DOHH2 (cell line): ENCODE measurements at regions not wholly inside any gene's neighbourhood (a gene's known extent, or its start where the extent isn't known, plus 50 kb on each side); places are given as distances from the start of the nearest gene placed in this dataset.

Experiments used
- EZH2phosphoT487 ChIP-seq: fragments of 200-600 bp; sonication (generic); IDR thresholded peaks from 2 replicates; pipeline ENCODE4 v1.6.1; 2017; ENCODE audit warnings: borderline replicate concordance, mild to moderate bottlenecking, antibody characterized with exemption, low read length, moderate library complexity, mixed read lengths
- TF ChIP-seq, protein P1 (sequence below): fragments of 200-600 bp; sonication (generic); IDR thresholded peaks from one replicate; pipeline ENCODE4 v1.5.1; 2014; ENCODE audit warnings: antibody characterized with exemption, mild to moderate bottlenecking, low read depth, low read length; ENCODE audit not compliant: poor library complexity, severe bottlenecking

DNA sequence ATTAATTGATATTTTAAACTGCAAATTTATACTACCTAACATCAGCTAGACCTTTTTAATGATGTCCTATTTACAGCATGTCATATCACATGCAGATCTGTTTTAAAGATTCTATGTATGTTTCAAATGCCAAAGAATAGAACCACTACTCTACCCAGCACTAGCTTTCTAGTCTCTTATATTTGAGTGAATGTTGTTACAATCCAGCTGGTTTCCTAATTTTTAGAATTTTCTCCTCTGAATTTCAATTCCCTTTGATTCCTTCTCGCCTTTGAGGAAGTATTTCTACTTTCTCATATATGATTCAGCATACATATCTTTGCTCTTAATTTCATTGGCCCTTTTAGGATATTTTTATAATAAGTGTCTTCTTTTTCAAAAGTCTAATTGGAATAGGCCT lies 841.9 kb downstream of the TMTC2 start:
- TF ChIP-seq, protein P1, sequence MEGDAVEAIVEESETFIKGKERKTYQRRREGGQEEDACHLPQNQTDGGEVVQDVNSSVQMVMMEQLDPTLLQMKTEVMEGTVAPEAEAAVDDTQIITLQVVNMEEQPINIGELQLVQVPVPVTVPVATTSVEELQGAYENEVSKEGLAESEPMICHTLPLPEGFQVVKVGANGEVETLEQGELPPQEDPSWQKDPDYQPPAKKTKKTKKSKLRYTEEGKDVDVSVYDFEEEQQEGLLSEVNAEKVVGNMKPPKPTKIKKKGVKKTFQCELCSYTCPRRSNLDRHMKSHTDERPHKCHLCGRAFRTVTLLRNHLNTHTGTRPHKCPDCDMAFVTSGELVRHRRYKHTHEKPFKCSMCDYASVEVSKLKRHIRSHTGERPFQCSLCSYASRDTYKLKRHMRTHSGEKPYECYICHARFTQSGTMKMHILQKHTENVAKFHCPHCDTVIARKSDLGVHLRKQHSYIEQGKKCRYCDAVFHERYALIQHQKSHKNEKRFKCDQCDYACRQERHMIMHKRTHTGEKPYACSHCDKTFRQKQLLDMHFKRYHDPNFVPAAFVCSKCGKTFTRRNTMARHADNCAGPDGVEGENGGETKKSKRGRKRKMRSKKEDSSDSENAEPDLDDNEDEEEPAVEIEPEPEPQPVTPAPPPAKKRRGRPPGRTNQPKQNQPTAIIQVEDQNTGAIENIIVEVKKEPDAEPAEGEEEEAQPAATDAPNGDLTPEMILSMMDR = no peak
- no peak for TF ChIP-seq EZH2phosphoT487
